CD4-positive, alpha-beta T cell (primary cell): ENCODE measurements at regions not wholly inside any gene's neighbourhood (a gene's known extent, or its start where the extent isn't known, plus 50 kb on each side); places are given as distances from the start of the nearest gene placed in this dataset.

Source experiments
- ATAC-seq: fragments of 200-7000 bp; cut with Tn5 transposase; one replicate; pipeline ENCODE4 v1.10.0; 2022; ENCODE audit warnings: mild to moderate bottlenecking; ENCODE audit not compliant: poor library complexity
- CTCF ChIA-PET: fragments of 350-600 bp; sonication (Branson Sonifier 250); formaldehyde crosslinking; loops from one replicate; lab custom pipeline; 2021; ENCODE audit warnings: antibody characterized with exemption, inconsistent platforms; lab: Charles Lee
- POLR2A ChIA-PET: fragments of 350-600 bp; sonication (Branson Sonifier 250); formaldehyde crosslinking; loops from one replicate; lab custom pipeline; 2021; ENCODE audit warnings: antibody characterized with exemption, inconsistent platforms; lab: Charles Lee
- DNase-seq, 14 experiments: peaks; one replicate each; pipeline ENCODE4 v3.0.0-alpha.2; 2013 to 2020; ENCODE audit warnings: mixed read lengths in 2 of 14
- H3K27ac ChIP-seq, 2 donors: one replicate each; pipeline versions ENCODE4 v1.5.1 to v1.7.0; 2013; ENCODE audit warnings: low read length in 2 of 2, low read depth in 1 of 2, mild to moderate bottlenecking in 1 of 2
- H3K27me3 ChIP-seq, 2 experiments: 1 replicate in 1 of 2; 2 replicates in 1 of 2; pipeline versions ENCODE4 v1.6.1 to v1.7.0; 2013; ENCODE audit warnings: low read length in 2 of 2, control low read depth in 1 of 2, mild to moderate bottlenecking in 1 of 2, moderate library complexity in 1 of 2; ENCODE audit not compliant: insufficient read depth in 2 of 2, control insufficient read depth in 1 of 2
- H3K36me3 ChIP-seq: one replicate; pipeline ENCODE4 v1.6.1; 2013; ENCODE audit warnings: low read length, control low read depth; ENCODE audit not compliant: insufficient read depth
- H3K4me1 ChIP-seq: one replicate; pipeline ENCODE4 v1.6.1; 2013; ENCODE audit warnings: low read length, control low read depth; ENCODE audit not compliant: insufficient read depth
- H3K4me3 ChIP-seq: one replicate; pipeline ENCODE4 v1.5.1; 2013; ENCODE audit warnings: mild to moderate bottlenecking, low read length, moderate library complexity
- H3K9me3 ChIP-seq, 2 experiments: 1 replicate in 1 of 2; 2 replicates in 1 of 2; pipeline versions ENCODE4 v1.6.1 to v1.7.0; 2013; ENCODE audit warnings: low read length in 2 of 2, mild to moderate bottlenecking in 2 of 2, control low read depth in 1 of 2, moderate library complexity in 1 of 2; ENCODE audit not compliant: control insufficient read depth in 1 of 2, insufficient read depth in 1 of 2
- H3K27ac Mint-ChIP-seq: one replicate; pipeline ENCODE4 v1.8.0; 2020; ENCODE audit warnings: mixed read lengths
- H3K27me3 Mint-ChIP-seq: one replicate; pipeline ENCODE4 v1.8.0; 2021; ENCODE audit warnings: mixed read lengths
- H3K36me3 Mint-ChIP-seq: one replicate; pipeline ENCODE4 v1.8.0; 2021; ENCODE audit warnings: low read depth, mixed read lengths
- H3K4me1 Mint-ChIP-seq: one replicate; pipeline ENCODE4 v1.8.0; 2021; ENCODE audit warnings: low read depth, mixed read lengths
- H3K4me3 Mint-ChIP-seq: one replicate; pipeline ENCODE4 v1.8.0; 2020; ENCODE audit warnings: mild to moderate bottlenecking, mixed read lengths
- H3K9me3 Mint-ChIP-seq: one replicate; pipeline ENCODE4 v1.8.0; 2020; ENCODE audit warnings: mixed read lengths
- intact Hi-C, 2 experiments: fragments of 100-400 bp; cut with DNase I in 1 of 2; cut with micrococcal nuclease in 1 of 2; formaldehyde crosslinking; loops; one replicate each; pipeline versions ENCODE4 v1.15.1 to v1.9.0; 2023 to 2025; cut with DNase I, micrococcal nuclease
- TF ChIP-seq, protein P1 (sequence below): fragments of 200-600 bp; IDR thresholded peaks from one replicate; pipeline ENCODE4 v1.8.0; 2022; ENCODE audit warnings: antibody characterized with exemption, mild to moderate bottlenecking

GRCh38 chr11:98183034-98183433, 837.7 kb upstream of the CNTN5 start:
- Mint-ChIP-seq H3K4me3 (no peak overlapping the region), H3K4me1 (no peaks in the 10 kb centered on the region), H3K27ac (no peak overlapping the region), H3K9me3 (peaks cover 2% of the 10 kb centered on the region), H3K36me3 (no peaks in the 10 kb centered on the region), H3K27me3 (no peaks in the 10 kb centered on the region)
- DNase-seq: no peak
- ChIA-PET POLR2A (no interaction called here), CTCF (no interaction called here)
- Histone ChIP-seq H3K27me3 (no peaks in the 10 kb centered on the region), H3K27ac (no peak overlapping the region), H3K4me1 (no peaks in the 10 kb centered on the region), H3K4me3 (no peak overlapping the region), H3K9me3 (peaks cover 0 to 13% of the 10 kb centered on the region in 2 experiments), H3K36me3 (no peaks in the 10 kb centered on the region)
- ATAC-seq: no peak
- intact Hi-C loops: no loop called here
- TF ChIP-seq, protein P1, sequence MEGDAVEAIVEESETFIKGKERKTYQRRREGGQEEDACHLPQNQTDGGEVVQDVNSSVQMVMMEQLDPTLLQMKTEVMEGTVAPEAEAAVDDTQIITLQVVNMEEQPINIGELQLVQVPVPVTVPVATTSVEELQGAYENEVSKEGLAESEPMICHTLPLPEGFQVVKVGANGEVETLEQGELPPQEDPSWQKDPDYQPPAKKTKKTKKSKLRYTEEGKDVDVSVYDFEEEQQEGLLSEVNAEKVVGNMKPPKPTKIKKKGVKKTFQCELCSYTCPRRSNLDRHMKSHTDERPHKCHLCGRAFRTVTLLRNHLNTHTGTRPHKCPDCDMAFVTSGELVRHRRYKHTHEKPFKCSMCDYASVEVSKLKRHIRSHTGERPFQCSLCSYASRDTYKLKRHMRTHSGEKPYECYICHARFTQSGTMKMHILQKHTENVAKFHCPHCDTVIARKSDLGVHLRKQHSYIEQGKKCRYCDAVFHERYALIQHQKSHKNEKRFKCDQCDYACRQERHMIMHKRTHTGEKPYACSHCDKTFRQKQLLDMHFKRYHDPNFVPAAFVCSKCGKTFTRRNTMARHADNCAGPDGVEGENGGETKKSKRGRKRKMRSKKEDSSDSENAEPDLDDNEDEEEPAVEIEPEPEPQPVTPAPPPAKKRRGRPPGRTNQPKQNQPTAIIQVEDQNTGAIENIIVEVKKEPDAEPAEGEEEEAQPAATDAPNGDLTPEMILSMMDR: no peak

- Mint-ChIP-seq H3K27ac (no peak overlapping the region), H3K4me3 (no peak overlapping the region), H3K27me3 (no peaks in the 10 kb centered on the region), H3K4me1 (no peaks in the 10 kb centered on the region), H3K9me3 (peaks cover 5% of the 10 kb centered on the region), H3K36me3 (no peaks in the 10 kb centered on the region)
- Histone ChIP-seq H3K9me3 (peaks cover 0 to 17% of the 10 kb centered on the region in 2 experiments), H3K36me3 (no peaks in the 10 kb centered on the region), H3K27me3 (no peaks in the 10 kb centered on the region), H3K4me1 (no peaks in the 10 kb centered on the region), H3K27ac (no peak overlapping the region), H3K4me3 (no peak overlapping the region)
- intact Hi-C loops: no loop called here
- peak in 1 of 14 experiments; percentile 4 for DNase-seq
- no peak for ATAC-seq
- POLR2A ChIA-PET: no interaction called here
- CTCF ChIA-PET: no interaction called here
- TF ChIP-seq, protein P1: no peak
Measured at GRCh38 chr11:98185245-98185644, 835.5 kb upstream of the CNTN5 start.

GRCh38 chr11:98194611-98195010, 826.1 kb upstream of the CNTN5 start:
- DNase-seq: no peak
- no peaks in the 10 kb centered on the region for H3K36me3 ChIP-seq
- H3K4me3 ChIP-seq: no peak overlapping the region
- H3K27ac ChIP-seq: no peak overlapping the region
- Mint-ChIP-seq H3K9me3 (peaks cover 2% of the 10 kb centered on the region), H3K27ac (no peak overlapping the region), H3K4me1 (no peaks in the 10 kb centered on the region), H3K36me3 (no peaks in the 10 kb centered on the region), H3K27me3 (no peaks in the 10 kb centered on the region), H3K4me3 (no peak overlapping the region)
- H3K4me1 ChIP-seq: no peaks in the 10 kb centered on the region
- TF ChIP-seq, protein P1: no peak
- CTCF ChIA-PET: no interaction called here
- no peaks in the 10 kb centered on the region for H3K9me3 ChIP-seq
- intact Hi-C loops: no loop called here
- no peaks in the 10 kb centered on the region for H3K27me3 ChIP-seq
- POLR2A ChIA-PET: no interaction called here
- no peak for ATAC-seq
